ENCODE measurements at regions not wholly inside any gene's neighbourhood (a gene's known extent, or its start where the extent isn't known, plus 50 kb on each side); places are given as distances from the start of the nearest gene placed in this dataset.
"Not testable (repeated sequence)": the region's sequence is repeated elsewhere in the genome, so short reads cannot be mapped to it uniquely, and the experiment has no call there.

DNA sequence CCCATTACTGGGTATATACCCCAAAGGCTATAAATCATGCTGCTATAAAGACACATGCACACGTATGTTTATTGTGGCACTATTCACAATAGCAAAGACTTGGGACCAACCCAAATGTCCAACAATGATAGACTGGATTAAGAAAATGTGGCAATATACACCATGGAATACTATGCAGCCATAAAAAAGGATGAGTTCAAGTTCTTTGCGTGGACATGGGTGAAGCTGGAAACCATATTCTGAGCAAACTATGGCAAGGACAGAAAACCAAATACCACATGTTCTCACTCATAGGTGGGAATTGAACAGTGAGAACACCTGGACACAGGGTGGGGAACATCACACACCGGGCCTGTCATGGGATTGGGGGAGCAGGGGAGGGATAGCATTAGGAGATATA is 54.4 kb upstream of the MUCL1 start:
- intact Hi-C loops (cut with DNase I); DNase-seq; ATAC-seq: not testable (repeated sequence)

DNA sequence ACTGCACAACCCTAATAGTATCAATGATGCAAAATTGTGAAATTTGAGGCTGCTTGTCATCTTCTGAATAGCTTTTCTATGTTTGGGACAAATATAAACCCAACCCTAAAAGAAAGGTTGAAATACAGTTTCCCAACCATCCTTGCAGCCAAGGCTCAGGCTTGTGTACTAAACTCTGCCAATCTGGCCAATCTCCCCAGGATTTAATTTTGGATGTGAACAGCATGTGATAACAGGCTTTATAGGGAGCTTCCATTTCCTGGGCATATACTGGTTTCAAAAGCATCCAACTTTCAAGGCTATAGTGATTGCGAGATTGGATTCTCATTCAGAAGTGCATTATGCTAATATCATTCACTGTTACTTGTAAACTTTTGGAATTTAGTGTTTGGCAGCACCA is 55.7 kb upstream of the MUCL1 start:
- no peak for ATAC-seq
- no peak for DNase-seq
- intact Hi-C loops (cut with DNase I), result no loop called here

DNA sequence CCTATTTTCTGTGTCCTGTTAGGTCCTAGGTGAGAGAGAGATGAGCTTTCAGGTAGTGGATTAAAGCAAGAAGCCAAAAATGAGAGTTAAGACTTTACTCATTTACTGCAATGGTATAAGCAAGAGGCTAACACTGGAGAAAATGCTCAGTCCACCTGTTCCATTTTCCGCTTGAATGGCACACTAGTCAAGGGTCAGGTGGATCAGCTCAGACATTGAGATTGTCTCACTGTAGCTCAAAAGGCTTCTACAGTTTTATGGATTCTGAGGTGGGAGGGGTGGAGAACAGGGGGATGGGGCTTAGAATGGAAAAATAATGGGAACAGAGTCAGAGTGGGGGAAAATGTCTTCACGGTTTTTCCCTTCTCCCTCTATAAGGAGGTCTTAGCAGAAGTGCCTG is 57.3 kb upstream of the MUCL1 start:
- intact Hi-C loops (cut with DNase I), result no loop called here

DNA sequence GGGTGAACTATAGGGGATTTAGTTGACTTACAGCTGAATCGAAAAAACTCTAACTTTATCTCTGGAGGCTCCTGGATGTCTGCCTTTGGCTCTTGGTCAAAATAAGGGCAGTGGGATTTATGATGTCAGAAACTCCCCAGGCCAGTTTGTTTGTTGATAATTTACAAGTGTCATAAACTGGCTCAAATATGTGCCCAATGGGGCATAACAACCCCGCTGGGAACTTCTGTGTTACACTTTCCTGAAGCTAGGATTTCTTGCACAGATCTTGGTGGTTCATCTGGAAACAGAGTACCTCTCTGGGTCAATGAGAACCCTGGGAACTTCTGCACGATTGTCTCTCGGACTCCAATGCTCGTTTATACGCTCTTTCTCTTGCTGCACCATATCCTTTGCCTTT is 58.7 kb upstream of the MUCL1 start:
- DNase-seq, result no peak
- intact Hi-C loops (cut with DNase I), result no loop called here
- no peak for ATAC-seq

More for the DNA sequence above, 57.3 kb upstream of the MUCL1 start:
- ATAC-seq (no peak), DNase-seq (no peak)

DNA sequence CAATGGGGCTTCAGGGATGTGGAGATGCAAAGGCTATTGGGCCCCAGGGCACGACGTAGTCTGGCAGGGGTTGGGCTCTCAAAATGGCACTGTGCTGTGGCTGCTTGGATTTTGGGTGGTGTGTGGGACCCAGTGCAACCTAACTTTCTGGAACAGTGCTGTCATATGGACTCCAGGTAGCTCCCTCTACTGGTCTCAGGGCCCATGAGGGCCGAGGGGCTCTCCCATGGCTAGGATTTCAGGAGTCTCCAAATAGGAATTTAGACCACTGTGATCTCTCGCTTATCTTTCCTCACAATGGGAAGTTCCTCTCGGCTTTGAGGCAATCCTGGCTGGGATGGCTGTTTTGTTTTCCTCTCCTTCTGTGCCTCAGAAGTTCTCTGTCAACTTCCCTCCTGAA is 68.2 kb upstream of the MUCL1 start:
- DNase-seq (no peak), ATAC-seq (no peak)
- intact Hi-C loops (cut with DNase I), result no loop called here

DNA sequence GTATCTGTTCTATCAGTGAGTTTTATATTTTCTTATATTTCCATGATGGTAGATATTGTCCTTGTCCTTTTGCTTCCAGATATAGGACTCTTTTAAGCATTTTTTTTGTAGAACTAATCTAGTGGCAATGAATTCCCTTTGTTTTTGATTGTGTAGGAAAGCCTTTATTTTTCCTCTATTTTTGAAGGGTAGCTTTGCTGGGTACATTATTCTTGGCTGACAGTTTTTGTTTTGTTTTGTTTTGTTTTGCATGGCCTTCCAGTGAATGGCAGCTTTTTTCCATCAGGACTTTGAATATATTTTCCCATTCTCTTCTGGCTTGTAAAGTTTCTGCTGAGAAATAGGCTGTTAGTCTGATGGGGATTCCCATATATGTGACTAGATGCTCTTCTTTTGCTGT is 70.2 kb upstream of the MUCL1 start:
- ATAC-seq (no peak), DNase-seq (no peak)
- intact Hi-C loops (cut with DNase I), result no loop called here

DNA sequence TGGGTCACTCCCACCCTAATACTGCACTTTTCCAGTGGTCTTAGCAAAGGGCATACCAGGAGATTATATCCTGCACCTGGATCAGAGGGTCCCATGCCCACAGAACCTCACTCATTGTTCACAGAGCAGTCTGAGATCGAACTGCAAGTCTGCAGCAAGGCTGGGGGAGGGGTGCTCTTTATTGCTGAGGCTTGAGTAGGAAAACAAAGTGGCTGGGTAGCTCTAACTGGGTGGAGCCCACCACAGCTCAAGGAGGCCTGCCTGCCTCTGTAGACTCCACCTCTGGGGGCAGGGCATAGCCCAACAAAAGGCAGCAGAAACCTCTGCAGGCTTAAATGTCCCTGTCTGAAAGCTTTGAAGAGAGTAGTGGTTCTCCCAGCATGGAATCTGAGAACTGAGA is 77.3 kb upstream of the MUCL1 start:
- intact Hi-C loops (cut with DNase I); ATAC-seq; DNase-seq: not testable (repeated sequence)

DNA sequence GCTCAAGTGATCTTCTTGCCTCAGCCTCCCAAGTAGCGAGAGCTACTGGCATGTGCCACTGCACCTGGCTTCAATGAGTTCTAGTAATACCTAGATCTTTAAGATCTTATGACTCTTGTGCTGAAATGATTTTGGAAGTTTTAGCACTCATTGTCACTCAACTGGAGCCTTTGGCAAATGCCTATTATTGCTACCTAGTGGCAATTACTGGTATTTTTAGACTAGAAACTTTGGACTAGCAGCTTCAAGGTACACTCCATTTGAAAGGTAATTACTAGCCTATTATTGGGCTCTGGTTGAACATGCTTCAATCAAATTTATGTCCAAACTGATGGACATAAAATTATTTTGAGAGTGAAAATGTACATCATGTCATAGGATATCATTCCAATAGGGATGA is 80.7 kb upstream of the MUCL1 start:
- intact Hi-C loops (cut with DNase I), result no loop called here
- DNase-seq, result no peak
- no peak for ATAC-seq

DNA sequence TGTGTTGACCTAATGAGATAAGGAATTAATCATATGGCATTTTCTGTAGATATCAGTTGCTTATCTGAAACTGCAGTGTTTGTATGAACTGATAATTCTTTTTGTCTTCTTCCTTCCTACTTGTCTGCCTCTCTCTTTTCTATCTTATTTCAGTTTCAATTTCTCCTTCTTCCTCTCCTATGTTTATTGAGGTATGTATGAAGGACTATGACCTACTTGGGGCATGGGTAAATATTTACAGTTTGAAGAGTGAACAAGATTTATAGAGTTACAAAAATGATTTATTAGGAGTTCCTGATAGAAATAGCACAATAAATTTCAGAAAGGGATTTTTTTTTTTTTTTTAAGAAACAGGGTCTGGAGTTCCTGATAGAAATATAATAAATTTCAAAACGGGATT is 88.7 kb upstream of the MUCL1 start:
- no peak for ATAC-seq
- intact Hi-C loops (cut with DNase I), result no loop called here
- no peak for DNase-seq

DNA sequence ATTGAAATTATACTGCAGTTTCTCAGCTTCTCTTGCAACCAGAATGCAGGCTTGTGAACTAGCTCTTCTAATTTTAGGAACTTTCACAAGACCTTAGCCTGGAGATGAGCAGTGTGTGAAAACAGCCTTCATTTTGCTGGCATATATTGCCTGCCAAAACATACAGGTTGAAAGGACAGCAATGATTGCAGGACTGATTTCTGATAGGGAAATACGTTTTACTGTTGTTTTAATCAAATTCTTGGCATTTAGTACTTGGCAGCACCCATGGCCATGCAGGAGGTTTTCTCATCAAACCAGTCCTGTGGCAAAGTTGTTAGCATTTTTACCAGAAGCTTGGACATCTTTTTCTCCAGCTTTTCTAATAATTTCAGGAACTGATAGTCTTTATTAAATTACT is 91.9 kb upstream of the MUCL1 start:
- intact Hi-C loops (cut with DNase I), result no loop called here
- no peak for ATAC-seq
- DNase-seq, result no peak

DNA sequence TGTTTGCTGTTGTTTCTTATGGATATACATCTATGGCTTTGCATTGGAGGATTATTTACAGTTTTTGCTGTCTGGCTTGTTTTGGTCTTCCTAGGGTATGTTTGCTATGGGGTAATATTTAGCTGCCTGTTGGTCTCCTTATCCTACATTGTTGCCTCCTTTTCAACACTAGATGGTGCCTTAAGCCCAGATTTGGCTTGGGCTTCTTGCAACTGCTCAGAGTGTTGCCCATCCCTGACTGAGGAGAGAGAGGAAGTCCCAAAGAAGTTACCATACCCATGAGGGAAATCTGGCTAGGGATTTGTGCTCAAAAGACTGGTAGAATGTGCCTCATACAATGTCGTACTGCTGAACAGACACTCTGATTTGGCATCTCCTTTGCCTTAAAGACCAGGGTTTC is 94.6 kb upstream of the MUCL1 start:
- no peak for DNase-seq
- no peak for ATAC-seq
- intact Hi-C loops (cut with DNase I), result no loop called here

DNA sequence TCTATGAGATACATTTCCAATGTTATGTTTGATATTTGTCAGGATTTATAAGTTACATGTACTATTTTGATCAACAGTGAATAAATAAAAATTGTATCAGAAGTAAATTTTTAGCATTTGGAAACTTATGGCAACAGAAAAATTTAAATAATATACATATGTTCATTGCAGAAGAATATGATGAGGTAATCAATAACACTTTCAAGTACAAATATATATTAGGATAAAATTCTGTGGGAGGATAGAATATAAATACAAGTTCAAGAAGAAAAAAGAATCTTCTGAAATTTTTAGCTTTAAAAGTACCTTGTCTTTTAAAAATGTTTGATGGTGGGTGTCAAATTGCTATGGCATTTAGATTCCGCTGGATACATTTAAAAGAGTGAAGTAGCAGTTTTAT is 102.8 kb upstream of the MUCL1 start:
- no peak for ATAC-seq
- intact Hi-C loops (cut with DNase I), result no loop called here
- no peak for DNase-seq

DNA sequence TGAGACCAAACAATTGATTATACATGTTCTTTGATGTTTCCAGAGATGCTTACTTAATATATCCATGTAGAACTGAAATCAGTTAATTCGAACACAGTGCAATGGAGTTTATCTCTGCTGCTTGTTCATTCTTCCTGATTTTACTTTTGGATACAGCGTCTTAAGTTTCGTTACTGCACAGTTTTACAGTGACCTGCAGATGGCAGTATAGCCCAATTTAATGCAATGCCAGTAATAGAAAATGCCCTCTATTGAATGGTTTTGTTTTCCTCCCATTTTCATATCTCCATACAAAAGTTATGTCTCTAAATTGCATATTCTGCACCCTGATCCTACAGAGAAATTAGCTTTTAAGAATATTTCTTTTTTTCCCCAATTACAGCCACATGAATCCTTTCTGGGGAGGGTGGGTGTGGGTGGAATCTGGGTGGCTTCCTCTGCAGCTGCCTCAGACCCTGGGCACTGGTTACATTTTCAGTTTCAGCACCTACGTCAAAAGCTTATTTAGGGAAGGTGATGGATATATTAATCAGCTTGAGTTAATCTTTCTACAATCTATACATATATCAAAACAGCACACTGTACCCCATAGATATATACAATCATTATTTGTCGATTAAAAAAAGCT is 101.1 kb upstream of the DCD start:
- DNase-seq, result no peak
- intact Hi-C loops (cut with DNase I), result loop anchor here in 1 of 2 donors (2.0 to 5.0 kb wide), 2 partner anchors 209 to 318 kb away; no protein-coding TSS in a partner anchor
- peak; percentile 42 to 50 for ATAC-seq

DNA sequence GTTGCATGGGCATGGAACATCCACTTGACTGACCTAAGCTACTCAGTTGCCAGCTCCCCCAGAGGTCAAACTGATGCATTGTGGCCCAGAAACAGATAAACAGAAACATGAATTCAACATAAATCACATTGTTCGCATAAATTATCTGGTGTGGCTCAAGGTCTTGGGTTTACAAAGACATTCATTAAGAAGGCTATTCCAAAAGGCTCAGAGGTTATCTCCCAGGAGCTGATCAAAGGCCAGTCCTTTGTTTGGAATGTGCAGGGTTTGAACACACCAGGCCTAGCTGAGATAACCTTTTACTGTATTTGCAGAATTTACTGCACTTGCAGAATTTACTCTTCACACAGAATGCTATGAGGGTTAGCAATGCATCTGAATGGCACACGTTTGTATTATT is 96.4 kb upstream of the DCD start:
- no peak for ATAC-seq
- DNase-seq, result no peak
- intact Hi-C loops (cut with DNase I), result no loop called here

DNA sequence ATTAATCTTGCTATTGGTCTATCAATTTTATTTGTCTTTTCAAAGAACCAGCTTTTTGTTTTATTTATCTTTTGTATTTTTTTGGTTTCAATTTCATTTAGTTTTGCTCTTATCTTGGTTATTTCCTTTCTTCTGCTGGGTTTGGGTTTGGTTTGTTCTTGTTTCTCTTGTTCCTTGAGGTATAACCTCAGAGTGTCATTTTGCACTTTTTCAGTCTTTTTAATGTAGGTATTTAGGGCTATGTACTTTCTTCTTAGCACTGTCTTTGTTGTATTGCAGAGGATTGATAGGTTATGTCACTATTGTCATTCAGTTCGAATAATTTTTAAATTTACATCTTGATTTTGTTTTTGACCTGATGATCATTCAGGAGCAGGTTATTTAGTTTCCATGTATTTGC is 92.7 kb upstream of the DCD start:
- ATAC-seq (no peak), DNase-seq (no peak)
- intact Hi-C loops (cut with DNase I), result no loop called here

DNA sequence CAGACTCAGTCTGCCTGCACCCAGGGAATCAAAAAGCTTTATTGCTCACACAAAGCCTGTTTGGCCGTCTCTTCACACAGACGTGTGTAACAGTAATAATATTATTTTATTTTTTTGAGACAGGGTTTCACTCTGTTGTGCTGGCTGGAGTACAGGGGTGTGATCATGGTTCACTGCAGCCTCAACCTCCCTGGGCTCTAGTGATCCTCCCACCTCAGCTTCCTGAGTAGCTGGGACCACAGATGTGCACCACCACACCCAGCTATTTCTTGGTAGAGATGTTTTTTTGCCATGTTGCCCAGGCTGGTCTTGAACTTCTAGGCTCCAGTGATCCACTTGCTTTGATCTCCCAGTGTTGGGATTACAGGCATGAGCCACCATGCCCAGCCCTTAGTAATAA is 88.4 kb upstream of the DCD start:
- ATAC-seq, result no peak
- intact Hi-C loops (cut with DNase I), result no loop called here
- DNase-seq, result no peak

DNA sequence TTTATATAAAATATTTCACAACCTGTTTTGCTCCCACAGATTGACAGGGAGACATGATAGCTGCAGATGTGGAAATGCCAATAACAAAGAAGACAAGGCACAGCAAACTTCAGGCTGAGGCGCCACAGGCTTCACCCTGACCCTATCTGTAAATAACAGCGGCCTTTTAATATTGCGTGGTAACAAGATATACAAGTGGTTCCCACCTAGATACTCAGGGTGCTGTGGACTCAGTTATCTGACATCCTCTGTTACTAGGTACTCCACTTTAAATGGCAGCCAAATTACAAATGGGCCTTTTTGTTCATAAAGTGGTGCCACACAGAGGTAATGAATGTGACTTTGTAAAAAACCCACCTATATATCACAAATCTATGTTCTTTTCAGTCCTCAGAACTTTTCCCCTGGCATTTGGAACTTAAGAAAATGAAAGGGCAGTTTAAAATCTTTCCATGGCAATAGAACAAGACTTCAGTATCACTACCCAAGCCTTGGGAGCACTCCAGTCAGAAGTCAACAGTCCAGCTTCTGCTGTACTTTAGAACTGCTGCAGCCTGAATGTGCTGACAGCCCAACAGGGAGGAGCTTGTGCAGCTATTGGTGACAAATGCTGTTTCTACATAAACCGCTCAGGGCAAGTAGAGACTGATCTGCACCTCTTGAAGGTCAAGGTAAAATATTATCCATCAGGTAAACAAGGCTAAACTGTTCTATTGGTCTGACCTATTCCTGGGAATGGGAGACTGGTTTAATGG is 86.2 kb upstream of the DCD start:
- ATAC-seq, result peak; percentile 75 to 96
- no peak for DNase-seq
- intact Hi-C loops (cut with DNase I), result no loop called here

DNA sequence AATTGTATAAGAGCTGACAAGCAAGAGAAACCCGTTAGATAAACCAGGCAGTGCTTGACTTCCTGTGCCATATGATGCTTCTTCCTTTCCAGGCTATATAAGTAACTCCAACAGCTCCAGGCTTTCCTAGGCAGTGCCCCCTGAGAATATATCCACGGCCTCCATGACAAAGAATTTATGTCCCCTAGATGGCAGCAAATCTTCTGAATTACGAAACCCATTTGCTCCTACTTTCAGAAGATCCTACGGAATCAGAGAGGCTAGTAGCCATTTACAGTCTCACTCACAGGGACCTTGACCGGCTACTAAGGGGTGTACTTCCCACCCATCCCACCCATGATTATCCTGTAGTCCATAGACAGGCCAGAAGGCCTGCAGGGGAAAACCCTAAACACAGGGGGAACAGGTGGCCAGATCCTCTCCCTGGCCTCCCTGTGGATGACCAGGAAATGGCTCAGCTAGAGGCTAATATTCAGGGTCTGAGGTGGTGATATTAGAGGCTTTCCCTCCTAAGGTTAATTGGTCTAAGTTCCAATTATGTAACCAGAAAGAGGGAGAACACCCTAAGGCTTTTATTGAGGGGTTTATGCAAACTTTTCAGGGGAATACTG is 77.2 kb upstream of the DCD start:
- intact Hi-C loops (cut with DNase I), result loop anchor here in 1 of 2 donors (10.0 kb wide), 1 partner anchor 229 kb away; no protein-coding TSS in a partner anchor
- ATAC-seq, result peak in 1 of 2 donors; percentile 38

DNA sequence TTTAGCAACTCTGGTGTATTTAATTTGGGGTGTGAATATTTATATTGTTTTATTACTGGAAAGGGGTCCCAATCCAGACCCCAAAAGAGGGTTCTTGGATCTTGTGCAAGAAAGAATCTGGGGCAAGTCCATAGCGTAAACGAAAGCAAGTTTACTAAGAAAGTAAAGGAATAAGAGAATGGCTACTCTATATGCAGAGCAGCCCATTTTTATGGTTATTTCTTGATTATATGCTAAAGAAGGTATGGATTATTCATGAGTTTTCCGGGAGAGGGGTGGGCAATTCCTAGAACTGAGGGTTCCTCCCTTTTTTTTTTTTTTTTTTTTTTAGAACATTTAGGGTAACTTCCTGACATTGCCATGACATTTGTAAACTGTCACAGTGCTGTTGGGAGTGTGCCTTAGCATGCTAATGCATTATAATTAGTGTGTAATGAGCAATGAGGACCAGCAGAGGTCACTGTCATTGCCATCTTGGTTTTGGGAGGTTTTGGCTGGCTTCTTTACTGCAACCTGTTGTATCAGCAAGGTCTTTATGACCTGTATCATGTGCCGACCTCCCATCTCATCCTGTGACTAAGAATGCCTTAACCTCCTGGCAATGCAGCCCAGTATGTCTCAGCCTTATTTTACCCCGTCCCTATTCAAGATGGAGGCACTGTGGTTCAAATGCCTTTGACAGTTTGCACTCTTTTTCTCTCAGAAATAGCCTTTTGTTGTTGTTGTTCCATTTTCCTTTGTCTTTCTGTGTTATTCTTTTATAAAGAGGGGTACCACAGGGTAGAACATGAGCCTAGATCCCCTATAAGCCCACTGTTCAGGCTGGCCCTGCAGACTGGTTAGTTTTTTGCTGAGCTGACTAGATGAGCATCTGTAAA is 75.5 kb upstream of the DCD start:
- DNase-seq, result no peak
- intact Hi-C loops (cut with DNase I), result loop anchor here in 1 of 2 donors (10.0 kb wide), 1 partner anchor 231 kb away; no protein-coding TSS in a partner anchor

More for the DNA sequence above, 77.2 kb upstream of the DCD start:
- DNase-seq, result no peak

More for the DNA sequence above, 75.5 kb upstream of the DCD start:
- no peak for ATAC-seq

All from left cardiac atrium (tissue), 4 donors.